ENCODE measurements at regions not wholly inside any gene's neighbourhood (a gene's known extent, or its start where the extent isn't known, plus 50 kb on each side); places are given as distances from the start of the nearest gene placed in this dataset.

DNA sequence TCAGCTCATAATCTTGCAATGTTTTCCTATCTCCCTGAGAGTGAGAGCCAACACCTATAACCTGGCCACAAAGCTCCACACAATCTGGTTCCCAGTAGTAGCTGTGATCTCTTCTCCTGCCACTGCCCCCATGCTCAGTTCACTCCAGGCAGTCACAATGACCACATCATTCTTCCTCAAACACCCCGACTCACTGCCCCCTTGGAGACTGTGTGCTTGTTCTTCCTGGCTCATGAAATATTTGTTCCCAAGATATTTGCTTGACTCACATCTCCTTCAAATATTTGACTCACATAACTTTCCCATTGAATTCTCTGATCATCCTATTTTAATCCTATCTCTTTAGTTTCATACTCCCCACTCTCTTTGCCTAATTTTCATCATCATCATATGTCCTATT is 173.7 kb downstream of the AREG start:
- TF ChIP-seq, protein P1, sequence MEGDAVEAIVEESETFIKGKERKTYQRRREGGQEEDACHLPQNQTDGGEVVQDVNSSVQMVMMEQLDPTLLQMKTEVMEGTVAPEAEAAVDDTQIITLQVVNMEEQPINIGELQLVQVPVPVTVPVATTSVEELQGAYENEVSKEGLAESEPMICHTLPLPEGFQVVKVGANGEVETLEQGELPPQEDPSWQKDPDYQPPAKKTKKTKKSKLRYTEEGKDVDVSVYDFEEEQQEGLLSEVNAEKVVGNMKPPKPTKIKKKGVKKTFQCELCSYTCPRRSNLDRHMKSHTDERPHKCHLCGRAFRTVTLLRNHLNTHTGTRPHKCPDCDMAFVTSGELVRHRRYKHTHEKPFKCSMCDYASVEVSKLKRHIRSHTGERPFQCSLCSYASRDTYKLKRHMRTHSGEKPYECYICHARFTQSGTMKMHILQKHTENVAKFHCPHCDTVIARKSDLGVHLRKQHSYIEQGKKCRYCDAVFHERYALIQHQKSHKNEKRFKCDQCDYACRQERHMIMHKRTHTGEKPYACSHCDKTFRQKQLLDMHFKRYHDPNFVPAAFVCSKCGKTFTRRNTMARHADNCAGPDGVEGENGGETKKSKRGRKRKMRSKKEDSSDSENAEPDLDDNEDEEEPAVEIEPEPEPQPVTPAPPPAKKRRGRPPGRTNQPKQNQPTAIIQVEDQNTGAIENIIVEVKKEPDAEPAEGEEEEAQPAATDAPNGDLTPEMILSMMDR (IDR thresholded peaks at IDR 0.05; ENCODE audit: insufficient read depth, low read depth, low read length): no peak
- H3K4me3 ChIP-seq (ENCODE audit: low read depth, low read length): no peak overlapping the region
- no peak for DNase-seq (ENCODE audit: low read depth)
- POLR2A ChIA-PET: no interaction called here
- peaks cover 8% of the 10 kb centered on the region for H3K27me3 ChIP-seq (ENCODE audit: control insufficient read depth, insufficient read depth, low read length)
- no peaks in the 10 kb centered on the region for H3K36me3 ChIP-seq (ENCODE audit: control insufficient read depth, insufficient read depth, low read length)
- CTCF ChIA-PET: interaction anchor here (1.1 kb wide), 1 partner anchor 242 kb away, joined by 3 read pairs; no protein-coding TSS in a partner anchor

DNA sequence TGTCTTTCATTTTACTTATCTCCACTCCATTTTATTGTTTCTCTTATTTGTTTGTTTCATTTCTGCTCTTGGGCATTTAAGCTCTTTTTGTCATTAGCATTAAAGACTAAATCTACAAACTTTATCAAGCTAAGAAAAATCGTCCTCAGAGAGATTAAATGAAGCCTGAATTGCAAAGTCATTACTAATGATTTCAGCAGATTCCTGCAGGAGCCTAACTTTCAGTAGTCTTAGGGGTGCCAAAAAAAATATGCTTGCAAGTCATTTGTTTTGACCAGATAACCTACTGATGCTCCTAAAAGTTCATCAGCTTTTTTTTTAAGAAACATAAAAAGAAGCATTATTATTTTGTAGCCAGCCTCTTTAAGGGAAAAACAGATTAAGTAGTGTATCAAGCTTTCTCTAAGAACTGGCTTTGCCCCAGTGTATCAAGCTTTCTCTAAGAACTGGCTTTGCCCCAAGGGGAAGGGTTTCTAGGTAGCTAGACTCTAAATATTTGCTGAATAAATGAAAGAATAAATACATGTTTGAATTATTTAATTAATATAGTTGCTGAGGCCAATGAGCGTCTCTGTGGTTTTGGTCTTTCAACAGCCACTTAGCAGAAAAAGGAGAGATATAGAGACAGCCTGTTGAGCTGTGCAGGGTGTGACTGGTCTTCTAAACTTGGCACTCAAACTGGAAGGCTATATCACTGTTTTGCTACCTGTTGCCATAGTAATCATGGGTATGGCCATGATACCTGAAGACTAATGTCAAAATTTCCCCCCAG is 174.2 kb downstream of the BTC start:
- DNase-seq (ENCODE audit: low read depth): no peak
- no peaks in the 10 kb centered on the region for H3K36me3 ChIP-seq (ENCODE audit: control insufficient read depth, insufficient read depth, low read length)
- peaks cover 6% of the 10 kb centered on the region for H3K27me3 ChIP-seq (ENCODE audit: control insufficient read depth, insufficient read depth, low read length)
- ChIA-PET POLR2A (no interaction called here), CTCF (interaction anchor here (0.6 to 1.2 kb wide), 2 partner anchors 11 to 175 kb away, joined by 3 read pairs; partner anchors contain the start of gene AREG)
- no peak overlapping the region for H3K4me3 ChIP-seq (ENCODE audit: low read depth, low read length)
- TF ChIP-seq, protein P1 (IDR thresholded peaks at IDR 0.05; ENCODE audit: insufficient read depth, low read depth, low read length): no peak

DNA sequence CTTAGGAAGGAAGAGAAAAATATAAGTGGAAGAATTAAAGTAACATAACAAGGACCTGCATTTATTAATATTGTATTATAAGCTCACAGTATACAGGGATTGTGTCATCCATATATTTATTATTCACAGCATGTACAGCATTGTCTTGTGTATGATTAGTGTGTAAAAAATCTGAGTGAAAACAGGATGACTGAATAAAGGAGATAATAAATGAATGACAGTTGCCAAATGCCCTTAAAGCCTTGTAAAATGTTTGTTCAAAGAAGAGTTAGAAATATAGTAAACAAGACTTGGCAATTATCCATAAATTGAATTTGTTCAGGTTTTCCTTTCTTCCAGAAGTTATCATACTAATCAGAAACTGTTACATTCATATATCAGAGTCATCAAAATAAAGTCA is 172.7 kb downstream of the BTC start:
- no peaks in the 10 kb centered on the region for H3K36me3 ChIP-seq (ENCODE audit: control insufficient read depth, insufficient read depth, low read length)
- POLR2A ChIA-PET: no interaction called here
- no peak for DNase-seq (ENCODE audit: low read depth)
- H3K27me3 ChIP-seq (ENCODE audit: control insufficient read depth, insufficient read depth, low read length): peaks cover 9% of the 10 kb centered on the region
- H3K4me3 ChIP-seq (ENCODE audit: low read depth, low read length): no peak overlapping the region
- CTCF ChIA-PET: no interaction called here
- TF ChIP-seq, protein P1 (IDR thresholded peaks at IDR 0.05; ENCODE audit: insufficient read depth, low read depth, low read length): no peak

DNA sequence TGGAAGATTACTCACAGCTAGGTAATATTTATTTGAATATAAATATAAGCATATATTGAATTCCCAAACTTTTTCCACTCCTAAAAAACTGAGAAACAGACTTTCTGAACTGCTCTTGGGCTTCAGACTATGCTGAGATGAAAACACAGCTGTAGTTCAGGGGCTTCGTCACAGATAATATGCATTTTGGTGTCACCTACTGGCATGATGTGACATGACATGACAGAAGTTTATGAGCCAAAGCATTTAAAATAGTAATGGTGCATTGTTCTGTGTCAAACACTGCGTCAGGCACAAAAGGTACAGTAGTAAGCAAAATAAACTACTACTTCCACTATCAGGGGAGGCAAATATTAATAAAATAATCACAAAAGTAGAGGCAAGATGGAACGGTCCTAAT is 171.3 kb downstream of the BTC start:
- Histone ChIP-seq H3K36me3 (ENCODE audit: control insufficient read depth, insufficient read depth, low read length) (no peaks in the 10 kb centered on the region), H3K4me3 (ENCODE audit: low read depth, low read length) (no peak overlapping the region), H3K27me3 (ENCODE audit: control insufficient read depth, insufficient read depth, low read length) (peaks cover 9% of the 10 kb centered on the region)
- ChIA-PET POLR2A (no interaction called here), CTCF (interaction anchor here (1.4 kb wide), 1 partner anchor 91 kb away, joined by 3 read pairs; no protein-coding TSS in a partner anchor)
- no peak for DNase-seq (ENCODE audit: low read depth)
- TF ChIP-seq, protein P1 (IDR thresholded peaks at IDR 0.05; ENCODE audit: insufficient read depth, low read depth, low read length): no peak

DNA sequence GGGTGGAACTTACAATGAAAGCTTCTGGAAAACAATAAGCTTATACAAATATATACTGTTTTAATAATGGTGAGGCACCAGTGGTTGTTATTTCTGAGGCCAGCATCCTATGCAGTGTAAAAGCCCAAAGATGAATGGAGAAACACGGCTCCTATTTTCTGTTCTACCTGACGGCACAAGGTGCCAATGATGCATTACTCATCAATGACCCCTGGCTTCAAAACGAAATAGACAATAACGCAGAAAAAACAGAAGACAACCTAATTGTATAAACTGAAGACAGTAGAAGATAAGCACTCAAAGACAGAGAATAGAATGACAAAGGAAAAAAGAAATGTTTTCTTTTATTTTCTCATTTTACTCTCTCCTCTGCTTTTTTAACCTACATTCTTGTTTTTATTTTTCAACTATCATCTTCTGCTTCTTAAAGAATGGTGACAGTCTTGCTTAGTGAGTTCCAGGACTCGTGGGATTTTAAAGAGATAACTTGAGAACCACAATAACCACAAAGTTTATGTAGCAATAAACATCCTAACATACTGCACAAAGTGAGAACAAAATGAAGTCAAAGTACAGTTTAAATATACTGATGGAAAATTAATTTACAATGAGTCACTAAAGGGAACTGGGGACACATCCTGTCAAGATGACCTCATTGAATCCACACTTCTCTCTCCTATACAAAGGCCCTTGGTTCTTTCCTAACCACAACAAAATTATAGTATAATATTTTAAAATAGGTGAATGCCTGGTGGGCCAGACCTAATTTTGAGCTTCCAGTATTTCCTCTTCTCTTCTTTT is 169.8 kb downstream of the BTC start:
- Histone ChIP-seq H3K27me3 (ENCODE audit: control insufficient read depth, insufficient read depth, low read length) (peaks cover 12% of the 10 kb centered on the region), H3K4me3 (ENCODE audit: low read depth, low read length) (no peak overlapping the region), H3K36me3 (ENCODE audit: control insufficient read depth, insufficient read depth, low read length) (no peaks in the 10 kb centered on the region)
- ChIA-PET CTCF (interaction anchor here (0.6 to 1.7 kb wide), 3 partner anchors 180 to 944 kb away, joined by 3 read pairs; partner anchors contain the start of gene AREG), POLR2A (no interaction called here)
- TF ChIP-seq, protein P1 (IDR thresholded peaks at IDR 0.05; ENCODE audit: insufficient read depth, low read depth, low read length): no peak
- DNase-seq (ENCODE audit: low read depth): peak; percentile 87

Measured in BJ (cell line).